Tibial nerve (tissue), 4 donors: ENCODE measurements at regions not wholly inside any gene's neighbourhood (a gene's known extent, or its start where the extent isn't known, plus 50 kb on each side); places are given as distances from the start of the nearest gene placed in this dataset.

ENCODE experiments used
- DNase-seq, 2 donors: peaks; one replicate each; pipeline ENCODE4 v3.0.0-alpha.2; 2019; ENCODE audit warnings: low spot score in 2 of 2
- H3K27ac ChIP-seq, 4 donors: fragments of 200-600 bp; sonication (generic) in 3 of 4; one replicate each; pipeline ENCODE4 v1.5.1; 2017 to 2019; ENCODE audit warnings: mild to moderate bottlenecking in 1 of 4
- H3K27me3 ChIP-seq, 2 donors: fragments of 200-600 bp; sonication (generic) in 1 of 2; one replicate each; pipeline versions ENCODE4 v1.5.1 to v1.6.0; 2017 to 2019
- H3K36me3 ChIP-seq, 3 donors: fragments of 200-600 bp; sonication (generic); one replicate each; pipeline ENCODE4 v1.5.1; 2018 to 2019
- H3K4me1 ChIP-seq, 4 donors: fragments of 200-600 bp; sonication (generic) in 3 of 4; one replicate each; pipeline ENCODE4 v1.5.1; 2017 to 2019
- H3K4me3 ChIP-seq, 4 donors: fragments of 200-600 bp; sonication (generic) in 3 of 4; one replicate each; pipeline ENCODE4 v1.5.1; 2017 to 2019; ENCODE audit warnings: mild to moderate bottlenecking in 1 of 4, moderate library complexity in 1 of 4
- H3K9me3 ChIP-seq, 4 donors: fragments of 200-600 bp; sonication (generic) in 3 of 4; one replicate each; pipeline ENCODE4 v1.5.1; 2017 to 2019
- EP300 ChIP-seq, 2 donors: sonication (generic); formaldehyde crosslinking; IDR thresholded peaks; one replicate each; pipeline ENCODE4 v1.6.1; 2017; ENCODE audit warnings: antibody characterized with exemption in 2 of 2, mild to moderate bottlenecking in 1 of 2
- POLR2A ChIP-seq, 2 donors: fragments of 450-650 bp; IDR thresholded peaks; one replicate each; pipeline ENCODE4 v1.6.1; 2017; ENCODE audit warnings: antibody characterized with exemption in 2 of 2, mild to moderate bottlenecking in 2 of 2, moderate library complexity in 2 of 2
- WGBS, 2 donors: methylation state at CpG; one replicate each; pipeline ENCODE4 v1.1.5; 2018; 5-methylcytosine and 5-hydroxymethylcytosine counted together
- TF ChIP-seq, protein P1 (sequence below), 5 experiments: fragments of 200-600 bp in 3 of 5; fragments of 450-650 bp in 2 of 5; sonication (generic) in 3 of 5; IDR thresholded peaks; one replicate each; pipeline ENCODE4 v1.5.1; 2016 to 2019; ENCODE audit warnings: antibody characterized with exemption in 5 of 5, mild to moderate bottlenecking in 3 of 5, moderate library complexity in 2 of 5

DNA sequence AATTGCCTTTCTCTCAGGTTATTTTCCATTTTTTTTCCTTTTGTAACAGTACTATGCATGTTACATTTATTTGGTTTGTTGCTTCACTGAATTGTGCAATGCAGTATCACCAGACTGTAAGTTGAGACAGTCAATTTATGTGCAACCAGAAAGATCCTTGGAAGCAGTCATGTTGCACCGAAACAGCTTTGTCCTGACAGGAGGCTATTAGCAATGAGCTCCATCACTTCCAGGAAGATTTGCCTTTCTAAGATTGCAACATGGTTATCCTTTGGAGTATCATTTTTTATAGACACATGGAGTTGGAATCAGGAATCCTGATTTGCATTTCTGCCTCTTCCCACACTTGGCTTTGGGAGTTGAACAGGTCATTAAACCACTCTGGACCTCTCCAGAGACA lies 84.5 kb upstream of the ST6GALNAC5 start:
- H3K9me3 ChIP-seq, result peaks cover 0 to 13% (median 0%) of the 10 kb centered on the region in 4 donors
- peaks cover 0 to 6% (median 3%) of the 10 kb centered on the region in 4 donors for H3K4me1 ChIP-seq
- DNase-seq, result no peak
- H3K36me3 ChIP-seq, result no peaks in the 10 kb centered on the region
- WGBS, 2 donors, result 71 to 79% methylated on average over 1 of the region's 1 CpG
- no peak overlapping the region for H3K27ac ChIP-seq
- no peaks in the 10 kb centered on the region for H3K27me3 ChIP-seq
- no peak for TF ChIP-seq POLR2A (IDR thresholded peaks at IDR 0.05)
- TF ChIP-seq EP300 (IDR thresholded peaks at IDR 0.05), result no peak
- TF ChIP-seq, protein P1, sequence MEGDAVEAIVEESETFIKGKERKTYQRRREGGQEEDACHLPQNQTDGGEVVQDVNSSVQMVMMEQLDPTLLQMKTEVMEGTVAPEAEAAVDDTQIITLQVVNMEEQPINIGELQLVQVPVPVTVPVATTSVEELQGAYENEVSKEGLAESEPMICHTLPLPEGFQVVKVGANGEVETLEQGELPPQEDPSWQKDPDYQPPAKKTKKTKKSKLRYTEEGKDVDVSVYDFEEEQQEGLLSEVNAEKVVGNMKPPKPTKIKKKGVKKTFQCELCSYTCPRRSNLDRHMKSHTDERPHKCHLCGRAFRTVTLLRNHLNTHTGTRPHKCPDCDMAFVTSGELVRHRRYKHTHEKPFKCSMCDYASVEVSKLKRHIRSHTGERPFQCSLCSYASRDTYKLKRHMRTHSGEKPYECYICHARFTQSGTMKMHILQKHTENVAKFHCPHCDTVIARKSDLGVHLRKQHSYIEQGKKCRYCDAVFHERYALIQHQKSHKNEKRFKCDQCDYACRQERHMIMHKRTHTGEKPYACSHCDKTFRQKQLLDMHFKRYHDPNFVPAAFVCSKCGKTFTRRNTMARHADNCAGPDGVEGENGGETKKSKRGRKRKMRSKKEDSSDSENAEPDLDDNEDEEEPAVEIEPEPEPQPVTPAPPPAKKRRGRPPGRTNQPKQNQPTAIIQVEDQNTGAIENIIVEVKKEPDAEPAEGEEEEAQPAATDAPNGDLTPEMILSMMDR (IDR thresholded peaks at IDR 0.05), result no peak
- no peak overlapping the region for H3K4me3 ChIP-seq

DNA sequence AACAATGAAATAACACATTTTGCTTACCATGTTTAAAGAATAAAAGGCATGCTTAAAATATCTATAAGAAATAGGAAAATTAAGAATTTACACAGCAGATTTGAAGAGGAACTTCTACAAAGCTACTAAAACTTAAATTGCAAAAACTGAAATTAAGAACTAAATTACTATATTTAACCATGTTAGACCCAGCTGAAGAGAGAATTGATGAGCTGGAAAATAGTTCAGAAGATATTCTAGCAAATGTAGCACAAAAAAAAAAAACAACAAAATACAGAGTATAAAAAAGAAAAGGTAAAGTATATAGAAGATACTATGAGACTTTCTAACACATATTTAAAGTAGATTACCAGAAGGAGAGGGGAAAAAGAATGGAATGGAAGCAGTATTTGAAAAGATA lies 82.8 kb upstream of the ST6GALNAC5 start:
- no peak overlapping the region for H3K27ac ChIP-seq
- DNase-seq, result no peak
- peaks cover 0 to 4% (median 0%) of the 10 kb centered on the region in 4 donors for H3K4me1 ChIP-seq
- H3K27me3 ChIP-seq, result no peaks in the 10 kb centered on the region
- H3K4me3 ChIP-seq, result no peak overlapping the region
- no peaks in the 10 kb centered on the region for H3K36me3 ChIP-seq
- TF ChIP-seq EP300 (IDR thresholded peaks at IDR 0.05) (no peak), POLR2A (IDR thresholded peaks at IDR 0.05) (no peak)
- TF ChIP-seq, protein P1 (IDR thresholded peaks at IDR 0.05), result no peak
- peaks cover 0 to 13% (median 0%) of the 10 kb centered on the region in 4 donors for H3K9me3 ChIP-seq

DNA sequence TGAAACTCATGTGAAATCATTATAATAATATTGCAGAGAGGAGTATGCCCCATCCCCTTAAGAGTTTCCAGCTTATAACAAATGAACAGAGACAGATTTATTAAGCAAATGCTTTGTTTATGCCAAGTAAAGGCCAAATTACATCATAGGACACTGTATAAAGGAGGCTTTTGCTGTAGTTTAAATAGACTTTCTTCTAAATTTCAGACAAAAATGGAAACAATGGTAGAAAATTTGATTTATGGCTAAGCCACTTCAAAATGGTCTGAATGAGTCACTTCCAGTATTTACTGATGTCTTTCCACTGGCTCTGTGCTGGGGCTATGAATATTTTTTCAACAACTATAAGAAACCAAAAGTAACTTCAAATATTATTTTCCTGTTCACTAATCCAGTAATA lies 81.1 kb upstream of the ST6GALNAC5 start:
- TF ChIP-seq, protein P1 (IDR thresholded peaks at IDR 0.05), result no peak
- TF ChIP-seq EP300 (IDR thresholded peaks at IDR 0.05) (peak; percentile 20 to 28), POLR2A (IDR thresholded peaks at IDR 0.05) (no peak)
- no peak for DNase-seq
- H3K4me1 ChIP-seq, result no peaks in the 10 kb centered on the region
- H3K27ac ChIP-seq, result peak overlapping the region in 2 of 4 donors; percentile 53 to 71
- H3K36me3 ChIP-seq, result no peaks in the 10 kb centered on the region
- peaks cover 0 to 13% (median 0%) of the 10 kb centered on the region in 4 donors for H3K9me3 ChIP-seq
- no peaks in the 10 kb centered on the region for H3K27me3 ChIP-seq
- H3K4me3 ChIP-seq, result no peak overlapping the region

DNA sequence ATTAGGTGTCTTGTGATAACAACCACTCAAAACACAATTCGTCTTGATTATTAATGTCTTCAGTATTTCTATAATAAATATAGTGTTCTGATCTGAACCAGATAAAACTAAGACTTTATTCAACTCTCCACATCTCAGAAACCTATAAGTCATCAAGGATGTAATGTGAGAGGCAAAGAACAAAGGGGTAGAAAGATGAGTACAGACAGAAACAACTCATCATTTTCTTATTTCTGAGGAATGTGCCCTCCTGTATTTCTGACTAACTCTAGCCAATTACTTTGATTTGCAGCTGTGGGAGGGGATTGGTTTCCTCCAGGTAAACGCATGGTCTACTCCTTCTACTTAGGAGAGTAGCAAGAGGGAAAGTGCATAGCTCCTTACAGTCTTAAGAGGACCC lies 73.7 kb upstream of the ST6GALNAC5 start:
- Histone ChIP-seq H3K27ac (no peak overlapping the region), H3K36me3 (no peaks in the 10 kb centered on the region), H3K4me1 (no peaks in the 10 kb centered on the region), H3K27me3 (no peaks in the 10 kb centered on the region), H3K4me3 (no peak overlapping the region), H3K9me3 (no peaks in the 10 kb centered on the region)
- WGBS, 2 donors, result 77 to 81% methylated on average over 2 of the region's 2 CpGs
- DNase-seq, result no peak
- no peak for TF ChIP-seq POLR2A (IDR thresholded peaks at IDR 0.05)

DNA sequence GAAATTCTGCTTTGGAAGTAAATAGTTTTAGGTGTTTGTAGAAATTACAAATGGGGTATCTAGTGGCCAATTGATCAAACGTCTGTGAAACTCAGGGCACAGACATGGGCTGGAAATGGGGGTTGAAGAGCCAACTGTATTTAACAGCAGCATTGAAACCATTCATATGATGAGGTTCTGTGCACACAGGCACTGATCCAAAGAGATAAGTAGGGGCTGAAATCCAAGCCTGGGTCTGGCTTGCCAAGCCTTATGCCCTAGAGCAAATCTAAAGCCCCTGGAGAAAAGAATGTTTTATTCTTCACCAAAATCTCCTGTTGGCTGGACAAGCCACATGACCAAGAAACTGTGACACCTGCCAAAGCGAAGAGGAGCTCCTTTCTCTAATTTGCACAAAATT lies 67.6 kb upstream of the ST6GALNAC5 start:
- H3K4me1 ChIP-seq, result no peaks in the 10 kb centered on the region
- no peaks in the 10 kb centered on the region for H3K27me3 ChIP-seq
- H3K27ac ChIP-seq, result no peak overlapping the region
- no peak for DNase-seq
- no peak overlapping the region for H3K4me3 ChIP-seq
- no peaks in the 10 kb centered on the region for H3K36me3 ChIP-seq
- WGBS, 2 donors, result 41 to 49% methylated on average over 2 of the region's 2 CpGs
- H3K9me3 ChIP-seq, result no peaks in the 10 kb centered on the region
- TF ChIP-seq POLR2A (IDR thresholded peaks at IDR 0.05) (no peak), EP300 (IDR thresholded peaks at IDR 0.05) (no peak)
- TF ChIP-seq, protein P1 (IDR thresholded peaks at IDR 0.05), result no peak

DNA sequence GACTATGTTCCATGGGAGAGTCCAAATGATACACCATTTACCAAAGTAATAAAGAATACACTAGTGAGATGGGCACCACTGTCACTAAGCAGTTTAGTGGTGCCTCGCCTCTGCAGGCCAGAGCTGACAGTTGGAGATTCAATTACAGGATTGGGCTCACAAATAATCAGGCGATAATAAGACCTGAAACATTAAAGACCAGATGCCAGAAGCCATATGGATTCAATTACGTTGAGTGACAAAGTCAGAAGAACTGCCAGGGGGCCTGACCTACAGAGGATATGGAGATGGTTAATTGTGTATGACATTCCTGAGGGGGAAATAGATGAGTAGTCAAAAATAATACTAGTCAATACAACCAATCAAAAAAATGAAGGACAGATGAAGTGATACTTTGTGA lies 65.2 kb upstream of the ST6GALNAC5 start:
- Histone ChIP-seq H3K27me3 (no peaks in the 10 kb centered on the region), H3K27ac (no peak overlapping the region), H3K9me3 (no peaks in the 10 kb centered on the region), H3K4me1 (no peaks in the 10 kb centered on the region), H3K36me3 (no peaks in the 10 kb centered on the region), H3K4me3 (no peak overlapping the region)
- TF ChIP-seq EP300 (IDR thresholded peaks at IDR 0.05), result no peak
- TF ChIP-seq, protein P1 (IDR thresholded peaks at IDR 0.05), result no peak
- TF ChIP-seq POLR2A (IDR thresholded peaks at IDR 0.05), result no peak
- 77 to 82% methylated on average over 3 of the region's 3 CpGs for WGBS, 2 donors
- no peak for DNase-seq
